SK-N-SH (cell line): ENCODE measurements at regions not wholly inside any gene's neighbourhood (a gene's known extent, or its start where the extent isn't known, plus 50 kb on each side); places are given as distances from the start of the nearest gene placed in this dataset.

ENCODE experiments used
- CTCF ChIA-PET: fragments of 300-600, 350-600 bp; formaldehyde crosslinking; extraction: SDS; loops from one replicate; lab custom pipeline; 2021; lab: Yijun Ruan, JAX
- POLR2A ChIA-PET: fragments of 350-600 bp; sonication (Branson Sonifier 250); formaldehyde crosslinking; extraction: SDS; loops from one replicate; lab custom pipeline; 2020; ENCODE audit warnings: antibody characterized with exemption, inconsistent platforms; lab: Yijun Ruan, JAX
- DNase-seq: peaks from one replicate; pipeline ENCODE4 v3.0.0; 2012
- H2AFZ ChIP-seq: fragments of 200-600 bp; sonication (generic); 2 replicates; pipeline ENCODE4 v1.8.1; 2016; ENCODE audit warnings: antibody characterized with exemption, mild to moderate bottlenecking, low read depth
- H3F3A ChIP-seq: fragments of 200-600 bp; sonication (generic); replicated peaks from 2 replicates; pipeline ENCODE3; 2016; ENCODE audit warnings: antibody characterized with exemption, mild to moderate bottlenecking; ENCODE audit not compliant: insufficient read depth
- H3K27ac ChIP-seq, 2 experiments: fragments of 200-500 bp in 1 of 2; fragments of 200-600 bp in 1 of 2; sonication (Bioruptor generic) in 1 of 2; sonication (generic), shearing (Covaris generic) in 1 of 2; 2 replicates each; pipeline versions ENCODE4 v1.5.1 to v1.6.1; 2014 to 2016; ENCODE audit warnings: low read depth in 2 of 2, inconsistent platforms in 1 of 2, low read length in 1 of 2, mild to moderate bottlenecking in 1 of 2, mixed read lengths in 1 of 2
- H3K27me3 ChIP-seq: fragments of 200-600 bp; sonication (generic), shearing (Covaris generic); 2 replicates; pipeline ENCODE4 v1.6.1; 2016; ENCODE audit warnings: mixed run types; ENCODE audit not compliant: insufficient read depth
- H3K36me3 ChIP-seq, 2 experiments: fragments of 200-500 bp in 1 of 2; fragments of 200-600 bp in 1 of 2; sonication (Bioruptor generic) in 1 of 2; sonication (generic) in 1 of 2; replicated peaks in 1 of 2; 2 replicates each; pipeline versions ENCODE3 to v1.5.1; 2014 to 2016; ENCODE audit warnings: low read length in 1 of 2, mild to moderate bottlenecking in 1 of 2; ENCODE audit not compliant: insufficient read depth in 2 of 2, control insufficient read depth in 1 of 2
- H3K4me1 ChIP-seq, 2 experiments: fragments of 200-500 bp in 1 of 2; fragments of 200-600 bp in 1 of 2; sonication (Bioruptor generic) in 1 of 2; sonication (generic), shearing (Covaris generic) in 1 of 2; 2 replicates each; pipeline versions ENCODE4 v1.5.1 to v1.6.1; 2014 to 2016; ENCODE audit warnings: low read depth in 1 of 2, low read length in 1 of 2, mixed run types in 1 of 2; ENCODE audit not compliant: insufficient read depth in 2 of 2, control insufficient read depth in 1 of 2
- H3K4me2 ChIP-seq: fragments of 200-600 bp; sonication (generic), shearing (Covaris generic); 2 replicates; pipeline ENCODE4 v1.6.1; 2017; ENCODE audit warnings: mixed run types
- H3K4me3 ChIP-seq, 2 experiments: fragments of 200-500 bp in 1 of 2; fragments of 200-600 bp in 1 of 2; sonication (Bioruptor generic) in 1 of 2; sonication (generic), shearing (Covaris generic) in 1 of 2; 2 replicates each; pipeline versions ENCODE4 v1.5.1 to v1.8.1; 2014 to 2016; ENCODE audit warnings: low read depth in 2 of 2, inconsistent platforms in 1 of 2, low read length in 1 of 2, mild to moderate bottlenecking in 1 of 2, mixed read lengths in 1 of 2, moderate library complexity in 1 of 2
- H3K79me2 ChIP-seq: fragments of 200-600 bp; sonication (generic); 2 replicates; pipeline ENCODE4 v1.8.1; 2017; ENCODE audit warnings: mild to moderate bottlenecking; ENCODE audit not compliant: insufficient read depth
- H3K9ac ChIP-seq: fragments of 200-600 bp; sonication (generic); 2 replicates; pipeline ENCODE4 v1.6.1; 2017; ENCODE audit warnings: mixed run types
- H3K9me2 ChIP-seq: fragments of 200-600 bp; sonication (generic); 2 replicates; pipeline ENCODE4 v1.6.1; 2017; ENCODE audit warnings: mixed run types
- H3K9me3 ChIP-seq: fragments of 200-600 bp; sonication (generic); 2 replicates; pipeline ENCODE4 v1.6.1; 2017; ENCODE audit warnings: mixed run types, mild to moderate bottlenecking, moderate library complexity
- H4K20me1 ChIP-seq: fragments of 200-600 bp; sonication (generic); 2 replicates; pipeline ENCODE4 v1.6.1; 2017; ENCODE audit warnings: mild to moderate bottlenecking, mixed run types; ENCODE audit not compliant: insufficient read depth
- ELF1 ChIP-seq: IDR thresholded peaks from 2 replicates; pipeline ENCODE4 v1.4.0; 2012
- EP300 ChIP-seq, 2 experiments: IDR thresholded peaks; 2 replicates each; pipeline versions ENCODE4 v1.4.0 to v1.6.1; 2012; ENCODE audit warnings: borderline replicate concordance in 1 of 2, low read depth in 1 of 2, low read length in 1 of 2
- FOSL2 ChIP-seq: IDR thresholded peaks from 2 replicates; pipeline ENCODE4 v1.4.0; 2012; ENCODE audit warnings: low read depth, mild to moderate bottlenecking, moderate library complexity, borderline replicate concordance
- FOXJ3 ChIP-seq: sonication (generic); formaldehyde crosslinking; IDR thresholded peaks from 2 replicates; pipeline ENCODE4 v1.5.1; 2020; ENCODE audit warnings: mild to moderate bottlenecking, missing genetic modification reagents
- GABPA ChIP-seq: IDR thresholded peaks from 2 replicates; pipeline ENCODE4 v1.4.0; 2012; ENCODE audit warnings: low read depth, mild to moderate bottlenecking
- GATA2 ChIP-seq: sonication (generic); formaldehyde crosslinking; IDR thresholded peaks from 2 replicates; pipeline ENCODE4 v1.5.0; 2020; ENCODE audit warnings: mild to moderate bottlenecking, missing genetic modification reagents
- MAX ChIP-seq: IDR thresholded peaks from 2 replicates; pipeline ENCODE4 v1.4.0; 2012; ENCODE audit warnings: low read depth
- MXI1 ChIP-seq: IDR thresholded peaks from 2 replicates; pipeline ENCODE4 v1.6.1; 2012; ENCODE audit warnings: mild to moderate bottlenecking, low read depth, low read length, improper control_type of control experiment
- NRF1 ChIP-seq: IDR thresholded peaks from 2 replicates; pipeline ENCODE4 v1.6.1; 2012; ENCODE audit warnings: low read depth, mild to moderate bottlenecking, low read length
- TCF12 ChIP-seq: IDR thresholded peaks from 2 replicates; pipeline ENCODE4 v1.4.0; 2012
- TEAD4 ChIP-seq: IDR thresholded peaks from 2 replicates; pipeline ENCODE4 v1.4.0; 2012; ENCODE audit warnings: mild to moderate bottlenecking, borderline replicate concordance; ENCODE audit not compliant: insufficient read depth
- ZBTB33 ChIP-seq: IDR thresholded peaks from 2 replicates; pipeline ENCODE4 v1.4.0; 2012; ENCODE audit warnings: low read depth, borderline replicate concordance
- WGBS: methylation state at CpG from one replicate; pipeline ENCODE4 v1.1.6; 2017; ENCODE audit warnings: low lambda C conversion rate; 5-methylcytosine and 5-hydroxymethylcytosine counted together
- TF ChIP-seq, protein P1 (sequence below): IDR thresholded peaks from 2 replicates; pipeline ENCODE4; 2012
- TF ChIP-seq, protein P2 (sequence below): IDR thresholded peaks from 2 replicates; pipeline ENCODE4 v1.4.0; 2012; ENCODE audit warnings: low read depth, borderline replicate concordance

GRCh38 chr13:33454844-33455705 lies 169.5 kb upstream of the STARD13 start:
- no peak for TF ChIP-seq MAX
- no peak for TF ChIP-seq NRF1
- TF ChIP-seq MXI1, result no peak
- no peak for TF ChIP-seq FOSL2
- TF ChIP-seq GABPA, result no peak
- TF ChIP-seq TCF12, result peak; percentile 79
- no peak for TF ChIP-seq EP300 (IDR thresholded peaks at IDR 0.05; ENCODE audit: borderline replicate concordance in 1 of 2, low read depth in 1 of 2, low read length in 1 of 2)
- TF ChIP-seq ZBTB33, result no peak
- TF ChIP-seq TEAD4, result no peak
- TF ChIP-seq, protein P1, sequence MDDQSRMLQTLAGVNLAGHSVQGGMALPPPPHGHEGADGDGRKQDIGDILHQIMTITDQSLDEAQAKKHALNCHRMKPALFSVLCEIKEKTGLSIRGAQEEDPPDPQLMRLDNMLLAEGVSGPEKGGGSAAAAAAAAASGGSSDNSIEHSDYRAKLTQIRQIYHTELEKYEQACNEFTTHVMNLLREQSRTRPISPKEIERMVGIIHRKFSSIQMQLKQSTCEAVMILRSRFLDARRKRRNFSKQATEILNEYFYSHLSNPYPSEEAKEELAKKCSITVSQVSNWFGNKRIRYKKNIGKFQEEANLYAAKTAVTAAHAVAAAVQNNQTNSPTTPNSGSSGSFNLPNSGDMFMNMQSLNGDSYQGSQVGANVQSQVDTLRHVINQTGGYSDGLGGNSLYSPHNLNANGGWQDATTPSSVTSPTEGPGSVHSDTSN, result peak; percentile 16; the same call in 1 of the 2 replicates
- TF ChIP-seq, protein P2, sequence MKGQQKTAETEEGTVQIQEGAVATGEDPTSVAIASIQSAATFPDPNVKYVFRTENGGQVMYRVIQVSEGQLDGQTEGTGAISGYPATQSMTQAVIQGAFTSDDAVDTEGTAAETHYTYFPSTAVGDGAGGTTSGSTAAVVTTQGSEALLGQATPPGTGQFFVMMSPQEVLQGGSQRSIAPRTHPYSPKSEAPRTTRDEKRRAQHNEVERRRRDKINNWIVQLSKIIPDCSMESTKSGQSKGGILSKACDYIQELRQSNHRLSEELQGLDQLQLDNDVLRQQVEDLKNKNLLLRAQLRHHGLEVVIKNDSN, result no peak
- TF ChIP-seq, all 33 proteins: peak for 2
- WGBS, result 90% methylated on average over 5 of the region's 5 CpGs
- Histone ChIP-seq H3K27me3 (no peaks in the 10 kb centered on the region), H3K4me2 (peak overlapping the region; percentile 6; the same call in 1 of the 2 replicates), H3K4me1 (0 out of 4 replicates have a peak, but pooled peaks cover 0 to 11% of the 10 kb centered on the region in 2 experiments), H3K4me3 (no peak overlapping the region), H3K9ac (no peak overlapping the region), H3K27ac (peak overlapping the region; percentile 12 to 75; a peak in 3 of 4 replicates), H3F3A (peaks cover 15% of the 10 kb centered on the region), H3K79me2 (no peaks in the 10 kb centered on the region), H3K36me3 (no peaks in the 10 kb centered on the region), H3K9me2 (no peaks in the 10 kb centered on the region), H4K20me1 (no peaks in the 10 kb centered on the region), H2AFZ (peak overlapping the region; percentile 19; the same call in 1 of the 2 replicates), H3K9me3 (0 out of 2 replicates have a peak, but pooled peaks cover 5% of the 10 kb centered on the region)
- no peak for DNase-seq
- CTCF ChIA-PET, result no interaction called here
- POLR2A ChIA-PET, result no interaction called here

DNA sequence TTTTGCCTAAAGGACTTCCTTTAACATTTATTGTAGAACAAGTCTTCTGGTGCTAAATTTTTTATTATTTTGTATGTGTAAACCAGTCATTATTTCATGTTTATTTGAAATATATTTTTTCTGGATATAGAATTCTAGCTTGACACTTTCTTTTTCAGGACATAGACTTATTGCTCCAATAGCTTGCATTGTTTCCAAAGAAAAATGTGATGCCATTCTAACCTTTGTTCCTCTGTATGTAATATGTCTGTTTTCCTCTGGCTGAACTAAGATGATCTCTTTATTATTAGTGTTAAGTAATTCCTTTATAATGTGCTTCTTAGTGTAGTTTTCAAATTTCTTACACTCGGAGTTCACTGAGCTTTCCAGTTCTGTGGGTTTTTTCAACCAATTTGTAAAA lies 174.1 kb upstream of the STARD13 start:
- Histone ChIP-seq H3K27ac (no peak overlapping the region), H3K79me2 (no peaks in the 10 kb centered on the region), H4K20me1 (no peaks in the 10 kb centered on the region), H2AFZ (no peak overlapping the region), H3K4me3 (no peak overlapping the region), H3K9me2 (no peaks in the 10 kb centered on the region), H3K9ac (no peak overlapping the region), H3K9me3 (peaks cover 5% of the 10 kb centered on the region; the same call in 1 of the 2 replicates), H3K36me3 (no peaks in the 10 kb centered on the region), H3F3A (peaks cover 10% of the 10 kb centered on the region), H3K4me1 (0 out of 4 replicates have a peak, but pooled peaks cover 0 to 3% of the 10 kb centered on the region in 2 experiments), H3K27me3 (no peaks in the 10 kb centered on the region), H3K4me2 (no peak overlapping the region)
- ChIA-PET CTCF (interaction anchor here (1.5 kb wide), 1 partner anchor 77 kb away, joined by 3 read pairs; no protein-coding TSS in a partner anchor), POLR2A (no interaction called here)
- no peak for TF ChIP-seq FOSL2
- TF ChIP-seq GABPA, result no peak
- TF ChIP-seq GATA2 (CRISPR knock-in tag), result no peak
- no peak for TF ChIP-seq FOXJ3 (CRISPR knock-in tag)
- TF ChIP-seq ELF1, result no peak
- WGBS, result 49% methylated on average over 1 of the region's 1 CpG
- no peak for DNase-seq
